ENCODE measurements at regions not wholly inside any gene's neighbourhood (a gene's known extent, or its start where the extent isn't known, plus 50 kb on each side); places are given as distances from the start of the nearest gene placed in this dataset.

- no peak for TF ChIP-seq CTCF (IDR thresholded peaks at IDR 0.05)
- no peak for TF ChIP-seq POLR2A (IDR thresholded peaks at IDR 0.05)
These were observed 405.3 kb downstream of the PPP4R3C start for GRCh38 chrX:27057883-27058282.

Measured in vagina (tissue), 2 donors.